HG03460 (cell line): ENCODE measurements at regions not wholly inside any gene's neighbourhood (a gene's known extent, or its start where the extent isn't known, plus 50 kb on each side); places are given as distances from the start of the nearest gene placed in this dataset.
"Not testable (repeated sequence)": the region's sequence is repeated elsewhere in the genome, so short reads cannot be mapped to it uniquely, and the experiment has no call there.

ENCODE experiments used
- ATAC-seq: cut with Tn5 transposase; IDR thresholded peaks from one replicate; pipeline ENCODE4 v1.9.1; 2021; ENCODE audit not compliant: unreplicated experiment

GRCh38 chr13:61215601-61216000 is 200.0 kb downstream of the PCDH20 start:
- no peak for ATAC-seq

- no peak for ATAC-seq
Observed at GRCh38 chr13:61215116-61215515, 200.5 kb downstream of the PCDH20 start.

DNA sequence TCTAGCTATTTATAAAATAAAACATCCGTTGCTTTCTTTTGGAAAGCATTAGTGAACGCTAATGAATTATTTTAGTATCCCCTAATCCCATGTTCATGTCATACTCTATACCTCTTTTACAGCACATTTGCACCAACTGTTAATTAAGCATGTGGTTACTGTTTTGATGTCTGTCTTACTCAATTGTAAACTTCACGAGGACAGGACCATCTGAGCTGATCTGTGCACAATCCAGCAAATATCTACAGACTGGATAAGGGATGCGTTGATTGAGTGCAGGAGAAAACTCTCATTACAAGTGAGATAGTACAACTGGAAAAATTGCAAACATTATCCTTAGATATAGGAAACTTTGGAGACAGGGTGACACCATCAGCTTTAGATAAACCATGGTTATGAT is 201.1 kb downstream of the PCDH20 start:
- ATAC-seq = no peak

GRCh38 chr13:61205898-61206297 is 209.8 kb downstream of the PCDH20 start:
- ATAC-seq = not testable (repeated sequence)

- no peak for ATAC-seq
Observed at GRCh38 chr13:61204025-61204424, 211.6 kb downstream of the PCDH20 start.

DNA sequence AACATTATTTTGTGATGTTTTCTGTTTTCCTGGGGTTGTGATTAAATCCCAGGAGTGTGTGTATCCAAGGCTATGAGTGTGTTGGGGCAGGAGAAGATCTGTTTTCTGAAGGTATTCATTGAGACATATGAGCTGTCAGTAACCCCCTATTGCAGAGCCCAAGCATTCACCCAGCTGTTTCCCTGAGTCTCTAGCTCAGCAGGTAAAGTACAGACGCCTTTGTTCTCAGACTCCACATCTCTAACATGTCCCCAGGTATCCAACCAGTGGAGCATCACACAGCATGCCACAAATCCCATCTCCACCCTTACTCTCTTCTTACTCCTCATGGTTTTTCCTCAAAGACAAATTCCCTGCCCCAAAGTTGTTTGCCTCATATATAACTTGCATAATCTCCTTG is 213.6 kb downstream of the PCDH20 start:
- no peak for ATAC-seq

GRCh38 chr13:61192826-61193225 is 222.8 kb downstream of the PCDH20 start:
- no peak for ATAC-seq

DNA sequence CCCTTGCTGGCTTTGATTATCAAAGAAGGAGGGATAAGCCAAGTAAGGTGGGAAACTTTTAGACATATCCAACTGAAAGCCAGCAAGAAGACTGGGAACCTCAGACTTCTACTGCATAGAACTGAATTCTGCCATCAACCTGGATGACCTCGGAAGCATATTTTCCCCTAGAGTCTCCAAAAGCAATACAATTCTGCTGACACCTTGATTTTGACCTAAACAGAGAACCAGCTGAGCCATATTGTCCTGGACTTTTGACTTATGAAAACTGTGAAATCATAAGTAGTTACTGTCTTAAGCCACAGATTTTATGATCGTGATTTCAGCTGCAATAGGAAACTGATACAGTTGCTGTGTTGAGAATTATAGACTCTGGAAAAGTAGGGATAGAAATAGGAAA is 227.6 kb downstream of the PCDH20 start:
- no peak for ATAC-seq

DNA sequence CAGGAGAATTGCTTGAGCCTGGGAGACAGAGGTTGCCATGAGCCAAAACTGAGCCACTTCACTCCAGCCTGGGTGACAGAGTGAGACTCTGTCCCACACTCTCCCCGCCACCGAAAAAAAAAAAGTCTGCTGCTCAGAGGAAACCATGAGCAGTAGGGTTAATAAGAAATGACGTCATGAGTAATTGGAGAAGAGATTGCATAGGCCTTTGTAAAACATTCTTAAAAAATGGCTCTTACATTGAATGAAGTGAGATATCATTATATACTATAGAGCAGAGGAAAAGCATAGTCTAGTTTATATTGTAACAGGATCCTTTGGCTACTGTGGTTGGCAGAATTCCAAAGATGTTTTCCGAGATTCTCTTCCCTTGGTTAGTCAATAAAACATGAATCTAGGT is 228.2 kb downstream of the PCDH20 start:
- no peak for ATAC-seq

- no peak for ATAC-seq
Observed at GRCh38 chr13:61183670-61184069, 232.0 kb downstream of the PCDH20 start.

- ATAC-seq = no peak
Observed at GRCh38 chr13:61180234-61180633, 235.4 kb downstream of the PCDH20 start.

- ATAC-seq = no peak
Observed at GRCh38 chr13:61179741-61180140, 235.9 kb downstream of the PCDH20 start.

- ATAC-seq = no peak
Observed at GRCh38 chr13:61170856-61171255, 244.8 kb downstream of the PCDH20 start.

DNA sequence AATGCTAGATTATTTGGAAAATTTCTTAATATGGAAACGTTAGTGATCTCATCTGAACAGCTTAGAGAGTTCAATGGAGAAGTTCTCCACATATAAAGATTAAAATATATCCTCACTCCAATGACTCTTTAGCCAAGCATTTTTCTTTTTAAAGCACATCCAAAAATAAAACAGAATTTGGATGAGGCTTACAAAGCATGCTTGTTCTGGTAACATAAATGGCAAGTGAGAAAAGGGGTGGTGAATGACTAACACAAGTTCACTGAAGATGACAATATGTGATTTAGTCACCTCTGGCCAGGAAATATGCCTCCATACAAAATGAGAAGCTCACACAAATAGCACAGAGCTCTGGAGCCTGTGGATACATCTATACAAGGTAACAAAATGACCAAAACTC is 253.0 kb downstream of the PCDH20 start:
- ATAC-seq = no peak

GRCh38 chr13:61162106-61162505 is 253.5 kb downstream of the PCDH20 start:
- no peak for ATAC-seq

- ATAC-seq = no peak
Observed at GRCh38 chr13:61156753-61157152, 258.9 kb downstream of the PCDH20 start.

DNA sequence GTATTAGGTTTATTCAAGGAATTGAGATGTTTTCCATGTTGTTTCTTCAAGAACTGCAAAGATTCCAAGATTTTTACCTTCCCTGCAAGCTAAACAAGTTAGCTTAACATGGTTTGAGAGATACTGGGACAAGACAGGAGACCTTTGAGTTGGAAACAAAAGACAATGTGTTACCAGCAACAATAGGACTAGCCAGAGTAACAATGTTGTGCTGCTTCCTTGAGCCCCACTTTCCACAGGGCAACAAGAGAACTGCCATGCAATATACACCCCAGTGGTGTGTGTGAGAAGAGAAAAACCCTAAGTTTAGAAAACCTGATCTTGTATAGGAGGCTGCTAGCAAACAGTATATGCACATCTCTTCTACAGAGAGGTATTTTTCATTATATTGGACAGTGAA is 264.6 kb downstream of the PCDH20 start:
- no peak for ATAC-seq

DNA sequence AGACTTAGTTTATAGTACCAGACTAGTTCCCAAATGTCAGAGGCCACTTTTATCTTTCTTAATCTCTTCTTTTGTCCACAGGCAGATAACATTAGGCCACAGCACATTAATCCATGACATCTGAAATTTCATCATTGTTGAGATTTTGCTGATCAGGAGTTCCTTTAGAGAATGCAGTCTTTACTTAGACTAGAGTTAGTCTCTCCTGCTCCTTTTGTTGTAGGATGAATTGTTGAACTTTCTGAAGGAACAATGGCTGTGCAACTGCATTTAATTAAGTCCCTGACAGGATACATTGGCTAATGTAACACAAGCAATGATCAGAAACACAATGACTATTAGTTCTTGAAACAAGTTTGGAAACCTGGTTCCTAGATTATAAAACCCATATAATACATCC is 266.3 kb downstream of the PCDH20 start:
- ATAC-seq = no peak

- ATAC-seq = no peak
Observed at GRCh38 chr13:61148691-61149315, 266.8 kb downstream of the PCDH20 start.

- no peak for ATAC-seq
Observed at GRCh38 chr13:61148211-61148610, 267.4 kb downstream of the PCDH20 start.

- no peak for ATAC-seq
Observed at GRCh38 chr13:61146571-61146970, 269.1 kb downstream of the PCDH20 start.

- ATAC-seq = no peak
Observed at GRCh38 chr13:61146158-61146557, 269.5 kb downstream of the PCDH20 start.

DNA sequence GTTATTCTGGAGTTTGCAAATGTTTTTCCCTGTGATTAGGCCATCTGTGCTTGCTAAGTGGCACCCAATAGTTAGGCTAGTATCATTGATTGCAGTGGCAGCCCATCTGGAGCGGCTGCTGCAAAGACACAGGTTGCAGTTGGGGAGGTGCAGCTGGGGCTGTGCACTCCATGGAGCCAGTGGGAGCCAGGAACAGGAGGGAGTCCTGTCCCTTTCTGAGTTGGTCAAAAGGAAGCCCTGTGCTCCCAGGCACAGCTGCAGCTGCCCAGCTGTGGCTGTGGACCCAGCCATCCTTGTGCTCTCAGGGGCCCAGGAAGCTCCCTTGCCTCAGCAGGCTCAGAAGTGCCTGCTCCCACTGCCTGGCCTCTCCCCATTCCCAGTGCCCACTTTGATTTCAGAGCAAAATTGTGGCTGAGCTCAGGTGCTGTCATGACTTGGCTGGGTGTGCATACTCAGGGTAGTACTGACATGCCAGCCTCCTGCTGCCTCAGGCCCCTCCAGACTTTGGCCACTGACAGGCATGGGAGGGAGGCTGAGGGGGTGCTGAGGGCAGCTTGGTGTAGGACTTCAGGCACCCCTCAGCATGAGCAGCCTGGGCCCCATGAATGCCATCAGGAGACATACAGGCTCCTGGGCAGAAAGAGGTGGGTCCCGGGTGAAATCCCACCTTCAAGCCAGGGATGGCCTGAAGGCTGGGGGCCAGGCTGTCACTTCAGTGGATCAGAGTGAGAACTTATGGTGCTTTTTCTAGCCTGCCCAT is 270.6 kb downstream of the PCDH20 start:
- ATAC-seq = no peak
